ENCODE measurements at regions not wholly inside any gene's neighbourhood (a gene's known extent, or its start where the extent isn't known, plus 50 kb on each side); places are given as distances from the start of the nearest gene placed in this dataset.

DNA sequence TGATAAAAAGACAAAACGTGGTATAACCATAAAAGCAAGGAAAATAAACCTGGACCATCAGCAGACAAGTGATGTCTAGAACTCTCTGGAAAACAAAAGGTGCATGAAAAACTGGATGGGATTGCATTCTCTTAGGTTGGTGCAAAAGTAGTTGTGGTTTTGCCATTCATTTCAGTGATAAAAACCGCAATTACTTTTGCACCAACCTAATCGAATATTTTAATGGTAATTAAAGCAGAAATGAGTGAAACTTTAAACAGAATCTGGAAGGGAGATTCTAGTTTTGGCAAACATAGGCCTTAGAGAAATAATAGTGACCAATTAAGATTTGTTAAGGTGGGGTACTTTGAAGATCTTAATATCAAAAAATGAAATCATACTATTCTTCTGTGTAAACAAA lies 800.8 kb upstream of the GYPC start:
- TF ChIP-seq, protein P1, sequence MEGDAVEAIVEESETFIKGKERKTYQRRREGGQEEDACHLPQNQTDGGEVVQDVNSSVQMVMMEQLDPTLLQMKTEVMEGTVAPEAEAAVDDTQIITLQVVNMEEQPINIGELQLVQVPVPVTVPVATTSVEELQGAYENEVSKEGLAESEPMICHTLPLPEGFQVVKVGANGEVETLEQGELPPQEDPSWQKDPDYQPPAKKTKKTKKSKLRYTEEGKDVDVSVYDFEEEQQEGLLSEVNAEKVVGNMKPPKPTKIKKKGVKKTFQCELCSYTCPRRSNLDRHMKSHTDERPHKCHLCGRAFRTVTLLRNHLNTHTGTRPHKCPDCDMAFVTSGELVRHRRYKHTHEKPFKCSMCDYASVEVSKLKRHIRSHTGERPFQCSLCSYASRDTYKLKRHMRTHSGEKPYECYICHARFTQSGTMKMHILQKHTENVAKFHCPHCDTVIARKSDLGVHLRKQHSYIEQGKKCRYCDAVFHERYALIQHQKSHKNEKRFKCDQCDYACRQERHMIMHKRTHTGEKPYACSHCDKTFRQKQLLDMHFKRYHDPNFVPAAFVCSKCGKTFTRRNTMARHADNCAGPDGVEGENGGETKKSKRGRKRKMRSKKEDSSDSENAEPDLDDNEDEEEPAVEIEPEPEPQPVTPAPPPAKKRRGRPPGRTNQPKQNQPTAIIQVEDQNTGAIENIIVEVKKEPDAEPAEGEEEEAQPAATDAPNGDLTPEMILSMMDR (IDR thresholded peaks at IDR 0.05): no peak
- no peak for TF ChIP-seq POLR2A (IDR thresholded peaks at IDR 0.05)
- no peak for TF ChIP-seq POLR2AphosphoS5 (IDR thresholded peaks at IDR 0.05)
